ENCODE measurements at regions not wholly inside any gene's neighbourhood (a gene's known extent, or its start where the extent isn't known, plus 50 kb on each side); places are given as distances from the start of the nearest gene placed in this dataset.
"Not testable (repeated sequence)": the region's sequence is repeated elsewhere in the genome, so short reads cannot be mapped to it uniquely, and the experiment has no call there.

DNA sequence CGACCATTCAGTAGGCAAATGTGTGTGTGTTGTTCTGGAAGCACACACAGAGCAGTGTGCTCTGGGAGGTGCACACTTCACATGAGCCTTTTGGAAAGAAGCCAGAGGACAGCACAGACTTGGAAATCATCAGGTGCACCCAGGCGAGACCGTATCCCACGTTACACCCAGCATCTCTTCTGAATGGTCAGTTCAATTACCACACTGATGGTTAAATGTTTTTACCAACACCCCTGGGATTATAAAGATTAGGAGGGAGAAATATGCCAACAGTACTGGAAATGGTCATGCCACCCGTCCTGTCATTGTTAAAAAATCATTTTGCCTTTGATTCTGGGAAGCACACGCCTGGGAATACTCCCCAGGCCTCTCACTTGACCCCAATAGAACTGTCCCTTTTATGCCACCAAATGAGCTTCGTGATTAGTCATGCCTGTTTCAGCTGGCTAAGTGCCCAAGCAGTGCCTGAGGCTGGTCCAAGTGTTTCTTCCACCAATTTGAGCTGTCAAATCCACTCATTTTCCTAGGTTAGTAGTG is 183.7 kb downstream of the NRP2 start:
- no peak overlapping the region for H3K27ac ChIP-seq
- DNase-seq: no peak
- TF ChIP-seq, protein P1, sequence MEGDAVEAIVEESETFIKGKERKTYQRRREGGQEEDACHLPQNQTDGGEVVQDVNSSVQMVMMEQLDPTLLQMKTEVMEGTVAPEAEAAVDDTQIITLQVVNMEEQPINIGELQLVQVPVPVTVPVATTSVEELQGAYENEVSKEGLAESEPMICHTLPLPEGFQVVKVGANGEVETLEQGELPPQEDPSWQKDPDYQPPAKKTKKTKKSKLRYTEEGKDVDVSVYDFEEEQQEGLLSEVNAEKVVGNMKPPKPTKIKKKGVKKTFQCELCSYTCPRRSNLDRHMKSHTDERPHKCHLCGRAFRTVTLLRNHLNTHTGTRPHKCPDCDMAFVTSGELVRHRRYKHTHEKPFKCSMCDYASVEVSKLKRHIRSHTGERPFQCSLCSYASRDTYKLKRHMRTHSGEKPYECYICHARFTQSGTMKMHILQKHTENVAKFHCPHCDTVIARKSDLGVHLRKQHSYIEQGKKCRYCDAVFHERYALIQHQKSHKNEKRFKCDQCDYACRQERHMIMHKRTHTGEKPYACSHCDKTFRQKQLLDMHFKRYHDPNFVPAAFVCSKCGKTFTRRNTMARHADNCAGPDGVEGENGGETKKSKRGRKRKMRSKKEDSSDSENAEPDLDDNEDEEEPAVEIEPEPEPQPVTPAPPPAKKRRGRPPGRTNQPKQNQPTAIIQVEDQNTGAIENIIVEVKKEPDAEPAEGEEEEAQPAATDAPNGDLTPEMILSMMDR (IDR thresholded peaks at IDR 0.05): no peak

GRCh38 chr2:205865056-205865455 is 182.8 kb downstream of the NRP2 start:
- no peaks in the 10 kb centered on the region for H3K9me3 ChIP-seq
- H3K36me3 ChIP-seq: no peaks in the 10 kb centered on the region
- no peak overlapping the region for H3K27ac ChIP-seq
- H3K4me3 ChIP-seq: no peak overlapping the region
- DNase-seq: no peak
- no peaks in the 10 kb centered on the region for H3K4me1 ChIP-seq
- H3K9ac ChIP-seq (ENCODE audit: low read depth in 2 of 2, low read length in 2 of 2): no peak overlapping the region
- intact Hi-C loops (cut with DNase I): no loop called here
- H3K27me3 ChIP-seq: no peaks in the 10 kb centered on the region
- TF ChIP-seq, protein P1 (IDR thresholded peaks at IDR 0.05): no peak

More for the DNA sequence above, 183.7 kb downstream of the NRP2 start:
- H3K4me3 ChIP-seq: no peak overlapping the region
- intact Hi-C loops (cut with DNase I): no loop called here
- H3K9me3 ChIP-seq: no peaks in the 10 kb centered on the region
- no peaks in the 10 kb centered on the region for H3K4me1 ChIP-seq
- H3K9ac ChIP-seq (ENCODE audit: low read depth in 2 of 2, low read length in 2 of 2): no peak overlapping the region
- no peaks in the 10 kb centered on the region for H3K36me3 ChIP-seq
- no peaks in the 10 kb centered on the region for H3K27me3 ChIP-seq

DNA sequence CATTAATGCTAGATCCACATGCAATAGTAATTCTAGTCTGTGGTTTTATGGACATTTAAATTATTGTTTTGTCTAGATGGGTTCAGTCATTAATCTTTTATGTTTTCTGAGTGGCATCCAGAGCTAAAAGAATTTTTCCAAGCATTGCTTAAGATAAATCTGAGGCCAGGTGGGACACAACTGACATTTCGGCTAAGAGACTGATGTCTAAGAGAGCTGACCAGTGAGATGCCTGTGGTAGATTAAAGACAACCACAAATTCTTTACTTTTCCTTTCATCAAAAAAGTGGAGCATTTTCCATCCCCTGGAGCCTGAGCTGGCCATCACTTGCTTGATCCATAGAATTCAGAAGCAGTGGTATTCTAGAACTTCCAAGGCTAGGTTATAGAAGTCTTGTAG is 182.2 kb downstream of the NRP2 start:
- no peak for DNase-seq

GRCh38 chr2:205862761-205863160 is 180.5 kb downstream of the NRP2 start:
- H3K27ac ChIP-seq; DNase-seq; H3K4me1 ChIP-seq; H3K9me3 ChIP-seq; H3K4me3 ChIP-seq; H3K9ac ChIP-seq (ENCODE audit: low read depth in 2 of 2, low read length in 2 of 2); H3K27me3 ChIP-seq; intact Hi-C loops (cut with DNase I); H3K36me3 ChIP-seq: not testable (repeated sequence)

More for the DNA sequence above, 182.2 kb downstream of the NRP2 start:
- Histone ChIP-seq H3K9me3 (no peaks in the 10 kb centered on the region), H3K27ac (no peak overlapping the region), H3K9ac (ENCODE audit: low read depth in 2 of 2, low read length in 2 of 2) (no peak overlapping the region), H3K4me1 (no peaks in the 10 kb centered on the region), H3K36me3 (no peaks in the 10 kb centered on the region), H3K27me3 (no peaks in the 10 kb centered on the region), H3K4me3 (no peak overlapping the region)
- TF ChIP-seq, protein P1 (IDR thresholded peaks at IDR 0.05): no peak
- intact Hi-C loops (cut with DNase I): no loop called here

DNA sequence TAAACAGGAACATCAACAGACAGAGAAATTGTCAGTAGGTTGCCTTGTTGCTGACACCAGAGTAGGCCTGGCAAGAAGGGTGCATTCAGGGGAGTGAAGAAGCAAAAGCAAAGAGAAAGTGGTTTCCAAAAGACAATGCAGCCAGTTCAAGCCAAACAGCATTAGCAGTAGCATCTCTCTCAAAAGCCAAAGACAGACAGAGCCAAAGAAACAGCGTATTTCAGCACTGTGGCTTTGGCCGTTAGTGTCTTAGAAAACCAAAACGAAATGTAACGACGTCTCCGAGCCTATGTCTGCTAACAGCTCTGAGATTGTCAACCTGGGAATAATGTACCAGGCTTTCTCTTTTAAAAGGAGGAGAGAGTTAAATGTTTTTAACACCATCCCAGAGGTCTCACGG is 178.6 kb downstream of the NRP2 start:
- no peaks in the 10 kb centered on the region for H3K36me3 ChIP-seq
- no peak overlapping the region for H3K4me3 ChIP-seq
- DNase-seq: no peak
- no peak overlapping the region for H3K9ac ChIP-seq (ENCODE audit: low read depth in 2 of 2, low read length in 2 of 2)
- intact Hi-C loops (cut with DNase I): no loop called here
- H3K4me1 ChIP-seq: no peaks in the 10 kb centered on the region
- no peaks in the 10 kb centered on the region for H3K27me3 ChIP-seq
- TF ChIP-seq, protein P1 (IDR thresholded peaks at IDR 0.05): no peak
- H3K27ac ChIP-seq: no peak overlapping the region
- no peaks in the 10 kb centered on the region for H3K9me3 ChIP-seq

DNA sequence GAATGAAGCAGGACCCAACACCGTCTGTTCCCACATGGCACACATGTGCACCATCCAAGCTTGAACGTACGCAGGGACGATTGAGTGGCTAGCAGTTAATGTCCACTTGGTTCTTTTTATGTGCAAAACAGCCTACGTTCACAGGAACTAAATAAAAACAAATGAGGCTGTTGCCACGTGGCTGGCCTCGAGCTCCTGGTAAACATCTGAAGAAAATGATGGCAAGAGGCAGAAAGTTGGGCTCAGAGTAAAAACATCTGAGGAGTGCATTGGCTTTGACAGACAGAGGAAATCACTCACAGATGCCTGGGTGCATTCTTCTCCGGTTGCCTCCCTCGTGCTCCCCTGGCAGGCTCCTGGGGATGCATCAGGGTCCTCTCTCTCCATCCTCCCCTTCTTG is 177.9 kb downstream of the NRP2 start:
- DNase-seq: no peak
- intact Hi-C loops (cut with DNase I): no loop called here
- no peak overlapping the region for H3K9ac ChIP-seq (ENCODE audit: low read depth in 2 of 2, low read length in 2 of 2)

More for the DNA sequence above, 177.9 kb downstream of the NRP2 start:
- Histone ChIP-seq H3K4me1 (no peaks in the 10 kb centered on the region), H3K4me3 (no peak overlapping the region), H3K27ac (no peak overlapping the region), H3K27me3 (no peaks in the 10 kb centered on the region), H3K36me3 (no peaks in the 10 kb centered on the region), H3K9me3 (no peaks in the 10 kb centered on the region)
- TF ChIP-seq, protein P1 (IDR thresholded peaks at IDR 0.05): no peak

Measured in colonic mucosa (tissue), 4 donors.